ENCODE measurements at regions not wholly inside any gene's neighbourhood (a gene's known extent, or its start where the extent isn't known, plus 50 kb on each side); places are given as distances from the start of the nearest gene placed in this dataset.

- no peak for DNase-seq (ENCODE audit: low read depth)
- no peak for TF ChIP-seq CTCF (conservative IDR thresholded peaks at IDR 0.05; ENCODE audit: low read depth, low read length)
- no peak overlapping the region for H3K4me3 ChIP-seq (ENCODE audit: low read depth, low read length)
Observed at GRCh38 chr1:188857526-188858087, 1620.1 kb downstream of the BRINP3 start.

- H3K4me3 ChIP-seq (ENCODE audit: low read depth, low read length): no peak overlapping the region
- no peak for TF ChIP-seq CTCF (conservative IDR thresholded peaks at IDR 0.05; ENCODE audit: low read depth, low read length)
- no peak for DNase-seq (ENCODE audit: low read depth)
Observed at GRCh38 chr1:188867614-188868013, 1610.0 kb downstream of the BRINP3 start.

DNA sequence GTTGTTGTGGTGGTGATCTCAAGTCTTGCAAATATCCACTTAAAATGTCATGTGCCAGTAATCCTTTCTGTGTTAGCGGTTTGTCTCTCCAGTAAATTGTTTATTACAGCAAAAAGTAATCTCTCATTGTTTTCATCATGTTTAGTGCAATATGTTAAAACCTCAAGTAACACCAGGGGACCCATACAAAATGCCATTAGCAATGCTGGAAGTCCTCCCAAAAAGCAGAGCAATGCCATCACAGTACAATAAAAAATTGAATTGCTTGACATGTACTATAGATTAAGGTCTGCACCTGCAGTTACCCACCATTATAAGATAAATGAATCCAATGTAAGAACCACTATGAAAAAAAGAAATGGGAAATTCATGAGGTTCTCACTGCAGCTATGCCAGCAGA lies 1606.5 kb downstream of the BRINP3 start:
- TF ChIP-seq CTCF (conservative IDR thresholded peaks at IDR 0.05; ENCODE audit: low read depth, low read length): no peak
- H3K4me3 ChIP-seq (ENCODE audit: low read depth, low read length): no peak overlapping the region
- DNase-seq (ENCODE audit: low read depth): no peak

GRCh38 chr1:188872376-188872775 lies 1605.3 kb downstream of the BRINP3 start:
- TF ChIP-seq CTCF (conservative IDR thresholded peaks at IDR 0.05; ENCODE audit: low read depth, low read length): no peak
- DNase-seq (ENCODE audit: low read depth): no peak
- H3K4me3 ChIP-seq (ENCODE audit: low read depth, low read length): no peak overlapping the region

DNA sequence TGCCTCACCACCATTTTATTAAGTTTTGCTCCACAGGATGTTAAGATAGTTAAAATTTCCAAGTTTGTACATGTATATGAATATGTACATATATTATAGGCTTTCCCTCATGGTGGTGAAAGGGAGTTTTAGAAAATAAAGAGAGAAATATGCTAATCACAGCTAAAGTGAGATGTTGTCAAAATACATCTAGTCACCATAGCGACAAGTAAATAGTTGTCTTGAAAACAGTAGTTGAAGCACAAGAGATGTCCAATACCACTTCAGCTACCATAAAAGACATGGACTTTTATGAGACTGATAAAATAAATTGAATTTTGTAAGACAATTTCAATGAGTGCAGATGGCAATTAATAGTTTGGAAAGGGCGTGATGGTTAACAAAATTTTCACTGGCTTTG lies 1600.0 kb downstream of the BRINP3 start:
- TF ChIP-seq CTCF (conservative IDR thresholded peaks at IDR 0.05; ENCODE audit: low read depth, low read length): no peak

DNA sequence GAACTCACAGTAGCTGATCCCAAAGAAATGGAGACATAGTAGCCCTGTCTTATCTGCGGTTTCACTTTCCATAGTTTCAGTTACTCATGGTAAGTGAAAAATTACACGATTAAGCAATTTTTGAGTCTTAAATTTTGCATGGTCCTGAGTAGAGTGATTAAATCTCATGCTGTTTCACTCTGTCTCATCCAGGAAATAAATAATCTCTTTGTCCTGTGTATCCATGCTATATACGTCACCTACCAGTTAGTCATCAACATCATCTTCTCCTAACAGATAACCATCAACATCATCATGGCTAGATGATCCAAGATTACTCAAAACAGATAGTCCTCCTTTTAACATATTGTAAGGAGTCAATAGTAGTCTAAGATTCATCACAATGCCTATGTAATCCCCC lies 1589.3 kb downstream of the BRINP3 start:
- DNase-seq (ENCODE audit: low read depth): peak; percentile 8
- H3K4me3 ChIP-seq (ENCODE audit: low read depth, low read length): no peak overlapping the region
- no peak for TF ChIP-seq CTCF (conservative IDR thresholded peaks at IDR 0.05; ENCODE audit: low read depth, low read length)

More for the DNA sequence above, 1600.0 kb downstream of the BRINP3 start:
- DNase-seq (ENCODE audit: low read depth): no peak
- H3K4me3 ChIP-seq (ENCODE audit: low read depth, low read length): no peak overlapping the region

DNA sequence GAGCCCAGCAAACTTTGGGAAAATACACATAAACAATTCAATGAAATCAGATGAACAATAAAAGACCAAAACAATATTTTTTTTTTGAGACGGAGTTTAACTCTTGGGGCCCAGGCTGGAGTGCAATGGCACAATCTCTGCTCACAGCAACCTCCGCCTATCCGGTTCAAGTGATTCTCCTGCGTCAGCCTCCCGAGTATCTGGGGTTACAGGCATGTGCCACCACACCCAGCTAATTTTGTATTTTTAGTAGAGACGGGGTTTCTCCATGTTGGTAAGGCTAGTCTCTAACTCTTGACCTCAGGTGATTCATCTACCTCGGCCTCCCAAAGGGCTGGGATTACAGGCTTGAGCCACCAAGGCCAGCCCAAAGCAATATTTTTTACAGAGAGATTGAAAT lies 1588.5 kb downstream of the BRINP3 start:
- no peak for DNase-seq (ENCODE audit: low read depth)
- no peak for TF ChIP-seq CTCF (conservative IDR thresholded peaks at IDR 0.05; ENCODE audit: low read depth, low read length)
- H3K4me3 ChIP-seq (ENCODE audit: low read depth, low read length): no peak overlapping the region

Data from choroid plexus epithelial cell (primary cell).